Breast epithelium (tissue), 3 donors: ENCODE measurements at regions not wholly inside any gene's neighbourhood (a gene's known extent, or its start where the extent isn't known, plus 50 kb on each side); places are given as distances from the start of the nearest gene placed in this dataset.

ENCODE experiments used
- CTCF ChIP-seq, 3 donors: fragments of 450-650 bp; IDR thresholded peaks; one replicate each; pipeline ENCODE4 v1.5.1; 2016 to 2017; ENCODE audit warnings: antibody characterized with exemption in 3 of 3, mild to moderate bottlenecking in 3 of 3, moderate library complexity in 3 of 3
- POLR2AphosphoS5 ChIP-seq, 3 donors: sonication (generic); formaldehyde crosslinking; IDR thresholded peaks; one replicate each; pipeline ENCODE4 v1.6.1; 2017; ENCODE audit warnings: antibody characterized with exemption in 3 of 3

- TF ChIP-seq CTCF (IDR thresholded peaks at IDR 0.05): no peak
- no peak for TF ChIP-seq POLR2AphosphoS5 (IDR thresholded peaks at IDR 0.05)
Observed at GRCh38 chr2:126846241-126846640, 52.4 kb upstream of the TEX51 start.
